Posterior cingulate gyrus (tissue), 11 donors: ENCODE measurements at regions not wholly inside any gene's neighbourhood (a gene's known extent, or its start where the extent isn't known, plus 50 kb on each side); places are given as distances from the start of the nearest gene placed in this dataset.

Source experiments
- DNase-seq, 10 donors: peaks; one replicate each; pipeline versions ENCODE4 v3.0.0 to v3.0.0-alpha.2; 2020 to 2021; ENCODE audit warnings: mixed read lengths in 3 of 10
- intact Hi-C: fragments of 100-400 bp; cut with DNase I; formaldehyde crosslinking; loops from one replicate; pipeline ENCODE4 v1.15.1; 2023

- no peak for DNase-seq
- intact Hi-C loops, result no loop called here
These were observed 83.6 kb upstream of the BDNF start for GRCh38 chr11:27783701-27784355.

- intact Hi-C loops, result no loop called here
- no peak for DNase-seq
These were observed 76.8 kb upstream of the BDNF start for GRCh38 chr11:27777033-27777432.

- intact Hi-C loops, result no loop called here
- DNase-seq, result no peak
These were observed 73.6 kb upstream of the BDNF start for GRCh38 chr11:27773884-27774283.

GRCh38 chr11:27771516-27771915 lies 71.3 kb upstream of the BDNF start:
- intact Hi-C loops, result no loop called here
- no peak for DNase-seq

- intact Hi-C loops, result no loop called here
- DNase-seq, result no peak
These were observed 70.3 kb upstream of the BDNF start for GRCh38 chr11:27770576-27770975.

GRCh38 chr11:27763736-27764135 lies 63.5 kb upstream of the BDNF start:
- DNase-seq, result no peak
- intact Hi-C loops, result no loop called here

- intact Hi-C loops, result no loop called here
- peak in 4 of 10 donors; percentile 6 to 78 (median 46) for DNase-seq
These were observed 61.1 kb upstream of the BDNF start for GRCh38 chr11:27761356-27761755.

GRCh38 chr11:27757953-27758352 lies 57.7 kb upstream of the BDNF start:
- intact Hi-C loops, result no loop called here
- DNase-seq, result no peak

GRCh38 chr11:27754035-27755017 lies 54.1 kb upstream of the BDNF start:
- DNase-seq, result no peak
- intact Hi-C loops, result no loop called here
